A673 (cell line): ENCODE measurements at regions not wholly inside any gene's neighbourhood (a gene's known extent, or its start where the extent isn't known, plus 50 kb on each side); places are given as distances from the start of the nearest gene placed in this dataset.

Experiments
- EZH2 ChIP-seq: fragments of 200-600 bp; sonication (generic); IDR thresholded peaks from 2 replicates; pipeline ENCODE4 v1.6.1; 2017; ENCODE audit warnings: borderline replicate concordance, low read depth, mild to moderate bottlenecking, mixed read lengths, antibody characterized with exemption, low read length; ENCODE audit not compliant: poor library complexity, severe bottlenecking
- TF ChIP-seq, protein P1 (sequence below): fragments of 300-800, 200-600 bp; sonication (generic); conservative IDR thresholded peaks from 2 replicates; pipeline ENCODE4 v1.5.1; 2017; ENCODE audit warnings: low read depth, mild to moderate bottlenecking, antibody characterized with exemption, low read length, moderate library complexity, mixed read lengths

DNA sequence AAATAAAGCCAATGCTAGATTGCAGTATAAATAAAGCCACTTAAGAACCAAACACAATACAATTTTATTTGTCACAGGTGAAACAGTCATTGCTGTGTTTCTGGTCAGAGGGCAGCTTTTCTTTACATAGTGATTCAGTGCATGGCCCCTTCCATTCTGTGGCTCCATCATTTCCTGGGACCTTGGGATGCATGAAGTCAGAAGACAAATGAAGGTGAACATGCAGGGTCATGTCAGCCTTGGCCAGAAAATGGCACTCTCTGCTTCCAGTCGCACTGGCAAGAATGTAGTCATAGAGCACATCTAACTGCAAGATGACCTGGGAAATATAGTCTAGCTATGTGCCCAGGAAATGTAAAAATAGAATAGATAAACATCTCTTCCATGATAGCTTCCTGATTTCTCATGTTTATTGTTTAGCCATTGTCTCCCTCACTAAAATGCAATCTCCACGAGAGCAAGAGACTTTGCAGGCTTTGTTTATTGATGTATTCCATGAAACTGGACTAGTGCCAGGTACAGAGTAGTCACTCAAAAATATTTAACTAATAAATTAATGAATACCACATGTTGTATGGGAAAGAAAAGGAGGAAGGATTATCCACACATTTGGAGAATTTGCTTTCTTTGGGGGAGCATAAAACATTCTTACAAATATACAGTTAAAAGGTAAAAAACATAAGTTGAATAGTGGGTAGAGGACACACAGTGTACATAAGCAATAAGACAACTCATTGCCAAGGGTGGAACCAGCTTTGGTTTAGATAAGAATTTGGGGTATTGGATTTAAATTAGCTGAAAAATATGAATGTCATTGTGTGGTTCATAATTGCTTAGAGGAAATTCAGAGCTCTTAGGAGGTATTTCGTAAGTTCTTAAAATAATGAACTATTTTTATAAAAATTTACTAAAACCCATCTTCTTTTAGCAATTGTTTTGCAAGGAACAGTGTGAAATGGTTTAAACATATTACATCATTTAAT is 343.8 kb downstream of the PID1 start:
- TF ChIP-seq, protein P1, sequence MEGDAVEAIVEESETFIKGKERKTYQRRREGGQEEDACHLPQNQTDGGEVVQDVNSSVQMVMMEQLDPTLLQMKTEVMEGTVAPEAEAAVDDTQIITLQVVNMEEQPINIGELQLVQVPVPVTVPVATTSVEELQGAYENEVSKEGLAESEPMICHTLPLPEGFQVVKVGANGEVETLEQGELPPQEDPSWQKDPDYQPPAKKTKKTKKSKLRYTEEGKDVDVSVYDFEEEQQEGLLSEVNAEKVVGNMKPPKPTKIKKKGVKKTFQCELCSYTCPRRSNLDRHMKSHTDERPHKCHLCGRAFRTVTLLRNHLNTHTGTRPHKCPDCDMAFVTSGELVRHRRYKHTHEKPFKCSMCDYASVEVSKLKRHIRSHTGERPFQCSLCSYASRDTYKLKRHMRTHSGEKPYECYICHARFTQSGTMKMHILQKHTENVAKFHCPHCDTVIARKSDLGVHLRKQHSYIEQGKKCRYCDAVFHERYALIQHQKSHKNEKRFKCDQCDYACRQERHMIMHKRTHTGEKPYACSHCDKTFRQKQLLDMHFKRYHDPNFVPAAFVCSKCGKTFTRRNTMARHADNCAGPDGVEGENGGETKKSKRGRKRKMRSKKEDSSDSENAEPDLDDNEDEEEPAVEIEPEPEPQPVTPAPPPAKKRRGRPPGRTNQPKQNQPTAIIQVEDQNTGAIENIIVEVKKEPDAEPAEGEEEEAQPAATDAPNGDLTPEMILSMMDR: no peak
- TF ChIP-seq EZH2: no peak
